Neural progenitor cell (in vitro differentiated cells): ENCODE measurements at regions not wholly inside any gene's neighbourhood (a gene's known extent, or its start where the extent isn't known, plus 50 kb on each side); places are given as distances from the start of the nearest gene placed in this dataset.

Experiments
- CTCF ChIP-seq: fragments of 200-600 bp; sonication (generic); IDR thresholded peaks from 2 replicates; pipeline ENCODE4 v1.5.1; 2017; ENCODE audit warnings: antibody characterized with exemption, mild to moderate bottlenecking
- EZH2phosphoT487 ChIP-seq: fragments of 200-600 bp; sonication (generic); IDR thresholded peaks from 2 replicates; pipeline ENCODE4 v1.6.1; 2017; ENCODE audit warnings: antibody characterized with exemption

GRCh38 chr4:181701894-181702293, 541.3 kb upstream of the TENM3 start:
- no peak for TF ChIP-seq CTCF
- no peak for TF ChIP-seq EZH2phosphoT487
